Breast epithelium (tissue), 3 donors: ENCODE measurements at regions not wholly inside any gene's neighbourhood (a gene's known extent, or its start where the extent isn't known, plus 50 kb on each side); places are given as distances from the start of the nearest gene placed in this dataset.

Experiments
- CTCF ChIP-seq, 3 donors: fragments of 450-650 bp; IDR thresholded peaks; one replicate each; pipeline ENCODE4 v1.5.1; 2016 to 2017; ENCODE audit warnings: antibody characterized with exemption in 3 of 3, mild to moderate bottlenecking in 3 of 3, moderate library complexity in 3 of 3
- POLR2A ChIP-seq: fragments of 450-650 bp; IDR thresholded peaks from one replicate; pipeline ENCODE4 v1.6.1; 2016; ENCODE audit warnings: antibody characterized with exemption, mild to moderate bottlenecking, moderate library complexity
- POLR2AphosphoS5 ChIP-seq, 3 donors: sonication (generic); formaldehyde crosslinking; IDR thresholded peaks; one replicate each; pipeline ENCODE4 v1.6.1; 2017; ENCODE audit warnings: antibody characterized with exemption in 3 of 3

DNA sequence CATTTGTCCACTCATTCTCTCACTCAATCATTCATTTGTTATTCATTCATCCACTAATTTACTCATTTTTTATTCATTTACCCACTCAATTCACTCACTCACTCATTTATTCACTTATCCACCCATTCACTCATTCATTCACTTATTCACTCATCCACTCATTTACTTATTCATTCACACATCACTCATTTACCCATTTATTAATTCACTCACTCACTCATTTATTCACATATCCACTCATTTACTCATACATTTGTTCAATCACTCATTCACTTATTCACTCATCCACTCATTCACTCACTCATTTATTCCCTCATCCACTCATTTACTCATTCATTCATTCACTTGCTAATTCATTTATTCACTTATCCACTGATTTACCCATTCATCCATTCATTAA is 129.1 kb downstream of the TTLL2 start:
- TF ChIP-seq POLR2AphosphoS5 (IDR thresholded peaks at IDR 0.05) (no peak), POLR2A (no peak), CTCF (IDR thresholded peaks at IDR 0.05) (no peak)
